ENCODE measurements at regions not wholly inside any gene's neighbourhood (a gene's known extent, or its start where the extent isn't known, plus 50 kb on each side); places are given as distances from the start of the nearest gene placed in this dataset.

GRCh38 chr13:85582890-85583289 lies 216.3 kb downstream of the SLITRK6 start:
- DNase-seq (no peak), ATAC-seq (ENCODE audit: insufficient read depth, low FRiP score) (no peak)
- Histone ChIP-seq H3K4me1 (ENCODE audit: control insufficient read depth in 5 of 5, insufficient read depth in 5 of 5, low read length in 5 of 5) (no peaks in the 10 kb centered on the region), H3K9me3 (ENCODE audit: control insufficient read depth in 4 of 4, insufficient read depth in 3 of 4, low read length in 3 of 4) (no peaks in the 10 kb centered on the region), H3K9ac (ENCODE audit: insufficient read depth in 1 of 2, low read length in 2 of 2) (no peak overlapping the region), H3K27me3 (ENCODE audit: control insufficient read depth in 3 of 3, insufficient read depth in 3 of 3, low read length in 2 of 3) (no peaks in the 10 kb centered on the region), H3K4me3 (no peak overlapping the region), H3K36me3 (ENCODE audit: control insufficient read depth in 4 of 4, insufficient read depth in 4 of 4, low read length in 4 of 4) (no peaks in the 10 kb centered on the region), H3K27ac (ENCODE audit: low read depth in 1 of 2, low read length in 1 of 2) (no peak overlapping the region)
- WGBS, 2 donors: 68 to 86% methylated on average over 1 of the region's 1 CpG
- TF ChIP-seq CTCF (IDR thresholded peaks at IDR 0.05; ENCODE audit: control extremely low read depth, extremely low read depth): no peak

- DNase-seq: no peak
Measured at GRCh38 chr13:85575110-85575509, 224.1 kb downstream of the SLITRK6 start.

GRCh38 chr13:85567909-85568308 lies 231.3 kb downstream of the SLITRK6 start:
- DNase-seq: no peak
- H3K36me3 ChIP-seq (ENCODE audit: control insufficient read depth in 4 of 4, insufficient read depth in 4 of 4, low read length in 4 of 4): no peaks in the 10 kb centered on the region
- H3K4me3 ChIP-seq: no peak overlapping the region

More at GRCh38 chr13:85575110-85575509, 224.1 kb downstream of the SLITRK6 start:
- Histone ChIP-seq H3K9me3 (ENCODE audit: control insufficient read depth in 4 of 4, insufficient read depth in 3 of 4, low read length in 3 of 4) (no peaks in the 10 kb centered on the region), H3K9ac (ENCODE audit: insufficient read depth in 1 of 2, low read length in 2 of 2) (no peak overlapping the region), H3K4me1 (ENCODE audit: control insufficient read depth in 5 of 5, insufficient read depth in 5 of 5, low read length in 5 of 5) (no peaks in the 10 kb centered on the region), H3K4me3 (no peak overlapping the region), H3K27ac (ENCODE audit: low read depth in 1 of 2, low read length in 1 of 2) (no peak overlapping the region), H3K36me3 (ENCODE audit: control insufficient read depth in 4 of 4, insufficient read depth in 4 of 4, low read length in 4 of 4) (no peaks in the 10 kb centered on the region), H3K27me3 (ENCODE audit: control insufficient read depth in 3 of 3, insufficient read depth in 3 of 3, low read length in 2 of 3) (no peaks in the 10 kb centered on the region)
- TF ChIP-seq CTCF (IDR thresholded peaks at IDR 0.05; ENCODE audit: control extremely low read depth, extremely low read depth): no peak
- no peak for ATAC-seq (ENCODE audit: insufficient read depth, low FRiP score)

More at GRCh38 chr13:85567909-85568308, 231.3 kb downstream of the SLITRK6 start:
- H3K9me3 ChIP-seq (ENCODE audit: control insufficient read depth in 4 of 4, insufficient read depth in 3 of 4, low read length in 3 of 4): peaks cover 0 to 2% (median 0%) of the 10 kb centered on the region in 4 donors
- H3K9ac ChIP-seq (ENCODE audit: insufficient read depth in 1 of 2, low read length in 2 of 2): no peak overlapping the region
- ATAC-seq (ENCODE audit: insufficient read depth, low FRiP score): no peak
- 82 to 83% methylated on average over 2 of the region's 2 CpGs for WGBS, 2 donors
- TF ChIP-seq CTCF (IDR thresholded peaks at IDR 0.05; ENCODE audit: control extremely low read depth, extremely low read depth): no peak
- no peaks in the 10 kb centered on the region for H3K4me1 ChIP-seq (ENCODE audit: control insufficient read depth in 5 of 5, insufficient read depth in 5 of 5, low read length in 5 of 5)
- no peak overlapping the region for H3K27ac ChIP-seq (ENCODE audit: low read depth in 1 of 2, low read length in 1 of 2)
- H3K27me3 ChIP-seq (ENCODE audit: control insufficient read depth in 3 of 3, insufficient read depth in 3 of 3, low read length in 2 of 3): no peaks in the 10 kb centered on the region

Data from lung (tissue), 11 donors.